ENCODE measurements at regions not wholly inside any gene's neighbourhood (a gene's known extent, or its start where the extent isn't known, plus 50 kb on each side); places are given as distances from the start of the nearest gene placed in this dataset.

DNA sequence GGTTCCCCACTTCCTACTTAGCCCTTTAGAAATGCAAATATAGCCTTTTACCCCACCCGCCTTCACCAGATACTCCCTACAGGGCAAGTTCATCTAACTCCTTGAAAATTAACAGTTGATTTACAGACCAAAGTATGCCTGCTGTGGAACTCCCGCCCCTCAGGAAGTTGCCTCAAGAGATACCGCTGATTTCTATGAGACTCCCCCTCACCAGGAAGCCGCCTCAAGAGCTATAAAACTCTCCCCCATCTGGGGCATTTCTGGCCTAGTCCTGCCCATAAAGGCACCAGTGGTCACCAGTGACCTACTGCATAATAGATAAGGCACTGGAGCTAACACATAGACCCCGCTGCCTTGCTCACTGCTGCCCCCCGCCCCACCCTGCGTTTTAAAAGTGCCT, 201.7 kb upstream of the UBL3 start:
- no peaks in the 10 kb centered on the region for H3K27me3 ChIP-seq (ENCODE audit: control insufficient read depth, insufficient read depth, low read length)
- H3K4me3 ChIP-seq (ENCODE audit: low read length): no peak overlapping the region
- H3K9me3 ChIP-seq (replicated peaks; ENCODE audit: control insufficient read depth, low read depth, low read length): no peaks in the 10 kb centered on the region
- H3K36me3 ChIP-seq (ENCODE audit: control insufficient read depth, insufficient read depth, low read length): no peaks in the 10 kb centered on the region
- 13% methylated on average over 7 of the region's 7 CpGs for WGBS (ENCODE audit: insufficient coverage)
- no peak for DNase-seq
- H3K4me1 ChIP-seq (ENCODE audit: control insufficient read depth, insufficient read depth, low read length): no peaks in the 10 kb centered on the region
- H3K27ac ChIP-seq (ENCODE audit: low read length): no peak overlapping the region

DNA sequence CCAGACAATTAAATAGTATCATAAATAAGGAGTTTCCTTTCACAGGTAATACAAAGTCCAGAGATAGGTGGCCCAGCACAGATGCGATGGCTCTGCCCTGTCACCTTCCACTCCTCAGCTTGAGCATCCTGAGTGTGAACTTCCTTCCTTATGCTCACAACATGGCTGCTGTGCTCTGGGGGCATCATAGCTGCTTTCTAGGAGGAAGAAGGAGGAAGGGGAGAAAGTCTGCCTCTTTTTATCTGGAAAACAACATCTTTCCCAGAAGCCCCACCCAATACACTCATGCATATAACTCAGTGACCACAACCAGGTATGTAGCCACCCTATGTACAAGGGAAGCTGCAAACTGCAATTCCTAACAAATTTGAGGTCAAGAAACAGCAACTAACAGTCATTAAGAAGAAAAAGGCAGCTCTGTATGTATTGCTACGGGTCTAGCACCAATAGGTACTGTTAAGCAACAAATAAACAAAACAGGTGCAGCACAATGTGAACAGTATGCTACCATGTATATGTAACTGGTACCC, 201.2 kb upstream of the UBL3 start:
- H3K27ac ChIP-seq (ENCODE audit: low read length): no peak overlapping the region
- whole genome bisulfite sequencing (ENCODE audit: insufficient coverage): no CpG with 5 or more reads among the region's 2 CpGs
- H3K4me3 ChIP-seq (ENCODE audit: low read length): no peak overlapping the region
- DNase-seq: no peak
- no peaks in the 10 kb centered on the region for H3K27me3 ChIP-seq (ENCODE audit: control insufficient read depth, insufficient read depth, low read length)
- H3K9me3 ChIP-seq (replicated peaks; ENCODE audit: control insufficient read depth, low read depth, low read length): no peaks in the 10 kb centered on the region
- no peaks in the 10 kb centered on the region for H3K36me3 ChIP-seq (ENCODE audit: control insufficient read depth, insufficient read depth, low read length)
- H3K4me1 ChIP-seq (ENCODE audit: control insufficient read depth, insufficient read depth, low read length): no peaks in the 10 kb centered on the region

DNA sequence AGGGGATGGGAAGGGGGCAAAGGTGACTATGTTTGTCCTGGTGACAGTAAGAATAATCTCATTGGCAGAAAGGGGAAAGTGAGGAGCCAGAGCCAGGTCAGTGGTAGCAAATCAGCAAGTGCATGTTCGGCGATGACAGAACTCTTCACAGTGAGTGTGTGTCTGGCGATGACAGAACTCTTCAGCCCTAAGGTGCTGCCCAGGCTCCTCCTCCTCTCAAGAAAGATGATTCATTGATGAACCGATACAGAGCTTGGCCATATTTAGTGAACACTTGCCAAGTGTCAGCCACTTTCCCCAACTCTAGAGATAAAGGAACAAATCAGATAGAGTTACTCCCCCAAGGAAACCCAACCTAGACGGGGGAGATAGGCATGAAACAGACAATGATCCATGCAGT, 199.3 kb upstream of the UBL3 start:
- H3K9me3 ChIP-seq (replicated peaks; ENCODE audit: control insufficient read depth, low read depth, low read length): no peaks in the 10 kb centered on the region
- no peak for DNase-seq

DNA sequence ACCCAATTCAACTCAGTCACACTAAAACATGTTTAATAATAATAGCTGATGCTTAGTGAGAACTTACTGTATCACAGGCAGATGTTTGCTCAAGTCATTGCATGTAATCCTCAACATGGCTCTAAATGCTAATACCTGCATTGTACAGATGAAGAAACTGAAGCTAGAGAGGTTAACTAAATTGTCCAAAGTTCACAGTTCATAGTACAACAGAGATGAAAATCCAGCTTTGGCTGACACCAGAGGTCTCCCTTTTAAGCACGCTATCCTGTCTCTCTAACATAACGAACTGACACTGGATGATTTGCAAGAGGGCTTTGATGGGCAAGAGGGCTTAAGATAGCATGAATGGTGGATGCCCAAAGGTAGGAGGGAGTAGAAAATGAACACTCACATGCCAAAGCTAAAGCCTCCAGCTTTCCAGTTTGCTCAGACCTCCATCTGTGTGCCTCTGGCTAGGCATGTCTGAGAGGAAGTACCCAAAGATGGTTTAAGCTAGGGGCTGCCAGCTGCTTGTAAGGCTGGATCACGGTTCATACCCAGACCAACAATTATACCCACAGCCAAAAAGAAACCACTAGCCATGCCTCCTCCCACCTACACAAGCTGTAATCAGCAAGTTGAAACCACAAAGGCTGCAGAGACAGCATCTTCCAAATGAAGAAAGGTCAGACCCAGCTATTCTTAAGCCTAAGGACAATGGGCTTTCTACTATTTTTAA, 196.9 kb upstream of the UBL3 start:
- Histone ChIP-seq H3K4me1 (ENCODE audit: control insufficient read depth, insufficient read depth, low read length) (no peaks in the 10 kb centered on the region), H3K9me3 (replicated peaks; ENCODE audit: control insufficient read depth, low read depth, low read length) (no peaks in the 10 kb centered on the region), H3K27me3 (ENCODE audit: control insufficient read depth, insufficient read depth, low read length) (no peaks in the 10 kb centered on the region), H3K27ac (ENCODE audit: low read length) (no peak overlapping the region), H3K36me3 (ENCODE audit: control insufficient read depth, insufficient read depth, low read length) (no peaks in the 10 kb centered on the region), H3K4me3 (ENCODE audit: low read length) (no peak overlapping the region)
- 0% methylated on average over 1 of the region's 3 CpGs for WGBS (ENCODE audit: insufficient coverage)
- DNase-seq: no peak

More for the DNA sequence above, 199.3 kb upstream of the UBL3 start:
- no peaks in the 10 kb centered on the region for H3K36me3 ChIP-seq (ENCODE audit: control insufficient read depth, insufficient read depth, low read length)
- no peak overlapping the region for H3K27ac ChIP-seq (ENCODE audit: low read length)
- 97% methylated on average over 3 of the region's 5 CpGs for WGBS (ENCODE audit: insufficient coverage)
- H3K27me3 ChIP-seq (ENCODE audit: control insufficient read depth, insufficient read depth, low read length): no peaks in the 10 kb centered on the region
- H3K4me1 ChIP-seq (ENCODE audit: control insufficient read depth, insufficient read depth, low read length): no peaks in the 10 kb centered on the region
- H3K4me3 ChIP-seq (ENCODE audit: low read length): no peak overlapping the region

DNA sequence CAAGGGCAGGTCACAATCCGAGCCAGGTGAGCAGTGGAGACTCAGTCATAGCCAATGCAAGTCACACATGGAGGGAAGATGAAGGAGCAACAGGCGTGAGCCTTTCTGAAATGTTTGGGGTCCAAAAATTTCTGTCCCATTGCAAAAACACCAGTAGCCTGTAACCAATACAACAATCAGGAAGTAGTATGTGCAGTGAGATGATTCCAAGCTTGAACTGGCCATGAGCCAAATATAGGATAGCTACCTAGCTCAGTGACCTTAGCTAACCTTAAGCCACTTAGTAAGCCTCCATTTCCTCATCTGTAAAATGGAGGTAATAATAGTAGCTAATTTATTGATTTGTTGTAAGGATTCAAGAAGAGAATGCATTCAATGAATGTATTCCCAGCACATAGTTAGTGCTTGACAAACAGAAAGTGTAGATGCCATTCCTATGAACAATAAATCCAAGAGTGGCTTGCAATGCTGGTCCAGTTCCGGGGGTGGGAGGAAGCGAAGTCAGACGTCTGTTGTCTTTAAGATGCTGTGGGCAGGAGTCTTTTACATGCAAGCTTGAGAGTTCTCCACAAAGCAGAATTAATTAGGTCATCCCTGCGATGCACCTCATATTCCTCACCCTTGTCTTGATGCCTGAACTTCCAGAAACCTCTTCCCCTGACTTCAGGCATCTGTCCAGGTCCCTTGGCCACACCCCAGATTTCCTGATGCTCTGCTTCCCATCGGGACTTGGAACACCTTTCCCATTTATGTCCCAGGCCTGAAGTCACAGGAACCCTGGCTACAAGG, 195.7 kb upstream of the UBL3 start:
- DNase-seq: no peak
- 100% methylated on average over 1 of the region's 7 CpGs for WGBS (ENCODE audit: insufficient coverage)
- Histone ChIP-seq H3K27me3 (ENCODE audit: control insufficient read depth, insufficient read depth, low read length) (no peaks in the 10 kb centered on the region), H3K9me3 (replicated peaks; ENCODE audit: control insufficient read depth, low read depth, low read length) (no peaks in the 10 kb centered on the region), H3K36me3 (ENCODE audit: control insufficient read depth, insufficient read depth, low read length) (no peaks in the 10 kb centered on the region), H3K27ac (ENCODE audit: low read length) (no peak overlapping the region), H3K4me3 (ENCODE audit: low read length) (no peak overlapping the region), H3K4me1 (ENCODE audit: control insufficient read depth, insufficient read depth, low read length) (no peaks in the 10 kb centered on the region)

DNA sequence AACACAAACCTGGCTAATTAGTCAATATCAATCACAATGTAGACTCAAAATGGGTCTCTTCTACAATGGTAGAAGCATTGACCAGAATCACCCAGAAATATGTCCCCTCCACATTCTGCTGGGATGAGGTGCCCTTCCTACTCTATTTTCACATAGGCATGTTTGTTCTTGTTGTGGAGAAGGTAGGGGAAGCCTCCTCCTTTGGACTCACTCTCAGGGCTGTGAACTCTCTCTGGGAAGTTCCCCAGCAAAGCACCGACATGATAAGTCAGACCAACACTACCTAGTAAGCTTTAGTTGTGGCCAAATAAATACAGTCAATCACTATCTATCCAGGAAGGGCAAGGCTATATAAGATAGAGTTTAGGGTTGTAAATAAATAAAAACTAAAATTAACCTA, 194.5 kb upstream of the UBL3 start:
- DNase-seq: no peak
- Histone ChIP-seq H3K4me1 (ENCODE audit: control insufficient read depth, insufficient read depth, low read length) (no peaks in the 10 kb centered on the region), H3K36me3 (ENCODE audit: control insufficient read depth, insufficient read depth, low read length) (no peaks in the 10 kb centered on the region), H3K4me3 (ENCODE audit: low read length) (no peak overlapping the region), H3K27ac (ENCODE audit: low read length) (no peak overlapping the region), H3K27me3 (ENCODE audit: control insufficient read depth, insufficient read depth, low read length) (peaks cover 4% of the 10 kb centered on the region), H3K9me3 (replicated peaks; ENCODE audit: control insufficient read depth, low read depth, low read length) (no peaks in the 10 kb centered on the region)
- no CpG with 5 or more reads among the region's 1 CpG for WGBS (ENCODE audit: insufficient coverage)

DNA sequence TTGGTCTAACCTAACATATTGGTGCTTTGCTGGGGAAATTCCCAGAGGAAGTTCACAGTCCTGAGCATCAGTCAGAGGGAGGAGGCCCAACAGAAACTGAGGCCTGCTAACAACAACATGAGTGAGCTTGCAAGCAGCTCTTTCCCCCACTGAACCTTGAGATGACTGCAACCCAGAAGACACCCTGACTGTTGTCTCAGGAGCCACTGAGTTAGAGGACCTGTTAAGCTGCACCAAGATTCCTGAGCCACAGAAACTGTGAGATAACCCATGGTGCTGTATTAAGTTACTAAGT, 193.2 kb upstream of the UBL3 start:
- H3K27ac ChIP-seq (ENCODE audit: low read length): no peak overlapping the region
- H3K4me3 ChIP-seq (ENCODE audit: low read length): no peak overlapping the region
- no peaks in the 10 kb centered on the region for H3K9me3 ChIP-seq (replicated peaks; ENCODE audit: control insufficient read depth, low read depth, low read length)
- H3K36me3 ChIP-seq (ENCODE audit: control insufficient read depth, insufficient read depth, low read length): no peaks in the 10 kb centered on the region
- H3K27me3 ChIP-seq (ENCODE audit: control insufficient read depth, insufficient read depth, low read length): peaks cover 12% of the 10 kb centered on the region
- no peak for DNase-seq
- H3K4me1 ChIP-seq (ENCODE audit: control insufficient read depth, insufficient read depth, low read length): no peaks in the 10 kb centered on the region

DNA sequence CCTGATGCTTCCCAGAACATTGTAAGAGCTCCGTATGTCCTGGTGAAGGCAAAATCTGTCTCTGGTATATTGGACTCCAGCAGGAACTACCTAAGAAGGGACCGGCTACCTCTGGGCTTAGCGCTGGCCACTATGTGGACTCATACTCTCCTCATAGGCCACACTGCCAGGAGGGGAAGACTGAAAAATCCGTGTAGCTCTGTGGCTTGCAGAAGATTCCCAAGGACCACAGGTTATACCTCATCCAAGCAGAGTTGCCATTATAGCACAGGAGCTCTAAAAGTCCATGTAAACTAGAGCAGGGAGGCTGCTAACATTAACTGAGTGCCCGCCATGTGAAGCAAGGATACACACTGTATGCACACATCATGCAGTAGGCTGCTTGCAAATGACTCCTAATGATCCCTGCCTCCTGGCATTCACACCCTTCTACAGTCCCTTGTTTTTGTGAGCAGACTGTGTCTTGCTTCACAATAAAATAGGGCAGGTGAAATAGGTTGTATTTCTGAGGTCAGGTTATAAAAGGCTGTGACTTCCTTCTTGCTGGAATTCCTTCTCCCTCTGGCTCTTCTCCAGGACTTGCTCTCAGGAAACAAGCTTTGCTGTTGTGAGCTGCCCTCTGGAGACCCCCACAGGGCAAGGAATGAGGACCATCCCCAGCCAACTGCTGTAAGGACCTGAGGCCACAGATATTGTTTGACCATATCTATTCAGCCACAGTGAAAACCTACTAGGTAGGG, 192.6 kb upstream of the UBL3 start:
- Histone ChIP-seq H3K36me3 (ENCODE audit: control insufficient read depth, insufficient read depth, low read length) (no peaks in the 10 kb centered on the region), H3K27me3 (ENCODE audit: control insufficient read depth, insufficient read depth, low read length) (peaks cover 12% of the 10 kb centered on the region), H3K4me3 (ENCODE audit: low read length) (no peak overlapping the region), H3K4me1 (ENCODE audit: control insufficient read depth, insufficient read depth, low read length) (no peaks in the 10 kb centered on the region), H3K9me3 (replicated peaks; ENCODE audit: control insufficient read depth, low read depth, low read length) (no peaks in the 10 kb centered on the region), H3K27ac (ENCODE audit: low read length) (no peak overlapping the region)
- 89% methylated on average over 1 of the region's 5 CpGs for WGBS (ENCODE audit: insufficient coverage)
- DNase-seq: no peak

DNA sequence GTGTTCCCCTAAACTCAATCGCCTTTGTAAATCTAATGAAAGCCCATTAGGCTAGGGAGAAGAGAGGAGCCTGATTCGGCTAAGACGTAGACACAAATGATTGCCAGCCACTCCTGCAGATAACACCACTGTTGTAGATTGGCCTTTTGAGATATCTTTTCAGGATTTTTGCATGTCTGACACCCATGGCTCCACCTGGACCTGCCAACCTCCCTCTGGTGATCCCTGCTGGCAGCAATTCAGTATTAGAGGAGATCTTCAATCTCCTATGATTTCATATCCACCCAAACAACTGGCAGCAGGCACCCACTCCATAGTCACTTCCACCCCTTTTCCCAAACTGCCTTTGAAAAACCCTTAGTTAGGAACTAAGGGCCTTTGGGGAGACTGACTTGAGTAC, 191.9 kb upstream of the UBL3 start:
- H3K27ac ChIP-seq (ENCODE audit: low read length): no peak overlapping the region
- no peak overlapping the region for H3K4me3 ChIP-seq (ENCODE audit: low read length)
- DNase-seq: no peak
- H3K36me3 ChIP-seq (ENCODE audit: control insufficient read depth, insufficient read depth, low read length): no peaks in the 10 kb centered on the region
- H3K27me3 ChIP-seq (ENCODE audit: control insufficient read depth, insufficient read depth, low read length): peaks cover 12% of the 10 kb centered on the region
- no CpG with 5 or more reads among the region's 3 CpGs for WGBS (ENCODE audit: insufficient coverage)
- no peaks in the 10 kb centered on the region for H3K4me1 ChIP-seq (ENCODE audit: control insufficient read depth, insufficient read depth, low read length)
- no peaks in the 10 kb centered on the region for H3K9me3 ChIP-seq (replicated peaks; ENCODE audit: control insufficient read depth, low read depth, low read length)

DNA sequence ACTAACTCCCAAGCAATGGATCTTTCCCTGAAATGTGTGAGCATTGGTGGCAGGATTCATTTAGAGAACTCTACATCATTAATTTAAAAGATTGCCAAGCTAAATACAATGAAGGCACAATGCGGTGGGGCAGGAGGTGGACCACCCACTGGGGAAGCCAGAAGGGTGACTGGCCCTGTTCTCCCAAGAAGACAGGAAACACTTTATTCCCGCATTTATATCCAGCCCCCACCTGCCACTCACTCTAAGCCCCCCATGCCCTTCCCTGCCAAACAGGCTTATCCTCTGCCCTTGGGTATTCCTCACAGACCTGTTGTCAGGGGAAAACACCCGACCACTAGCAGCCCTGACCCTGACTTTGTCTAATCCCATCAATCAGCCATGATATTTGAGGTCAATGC, 189.1 kb upstream of the UBL3 start:
- no peak overlapping the region for H3K4me3 ChIP-seq (ENCODE audit: low read length)
- DNase-seq: no peak
- no peaks in the 10 kb centered on the region for H3K36me3 ChIP-seq (ENCODE audit: control insufficient read depth, insufficient read depth, low read length)
- H3K4me1 ChIP-seq (ENCODE audit: control insufficient read depth, insufficient read depth, low read length): peaks cover 2% of the 10 kb centered on the region
- H3K27ac ChIP-seq (ENCODE audit: low read length): no peak overlapping the region
- H3K9me3 ChIP-seq (replicated peaks; ENCODE audit: control insufficient read depth, low read depth, low read length): no peaks in the 10 kb centered on the region
- WGBS (ENCODE audit: insufficient coverage): no CpG with 5 or more reads among the region's 3 CpGs
- H3K27me3 ChIP-seq (ENCODE audit: control insufficient read depth, insufficient read depth, low read length): peaks cover 12% of the 10 kb centered on the region
